Activated T-helper 2 cell treated with anti-CD3 and anti-CD28 coated beads, Interferon-gamma antibody, Interleukin-2, Interleukin-4, amounts not matched to agents 10 μg/mL and 5 μg/mL and 100 μg/mL, durations not matched to agents 14 hours and 24 hours and 36 hours (primary cell): ENCODE measurements at regions not wholly inside any gene's neighbourhood (a gene's known extent, or its start where the extent isn't known, plus 50 kb on each side); places are given as distances from the start of the nearest gene placed in this dataset.
"Not testable (repeated sequence)": the region's sequence is repeated elsewhere in the genome, so short reads cannot be mapped to it uniquely, and the experiment has no call there.

Source experiments
- DNase-seq: peaks from one replicate; pipeline ENCODE4 v3.0.0; 2021; ENCODE audit warnings: low spot score
- H3K27ac Mint-ChIP-seq: one replicate; pipeline ENCODE4 v1.8.0; 2021; ENCODE audit warnings: mixed read lengths
- H3K27me3 Mint-ChIP-seq: one replicate; pipeline ENCODE4 v1.8.0; 2021; ENCODE audit warnings: low read depth, mixed read lengths
- H3K36me3 Mint-ChIP-seq: one replicate; pipeline ENCODE4 v1.8.0; 2021; ENCODE audit warnings: low read depth, mixed read lengths
- H3K4me1 Mint-ChIP-seq: one replicate; pipeline ENCODE4 v1.8.0; 2021; ENCODE audit warnings: low read depth, mixed read lengths
- H3K4me3 Mint-ChIP-seq: one replicate; pipeline ENCODE4 v1.8.0; 2021; ENCODE audit warnings: low read depth, mild to moderate bottlenecking, moderate library complexity, mixed read lengths
- H3K9me3 Mint-ChIP-seq: one replicate; pipeline ENCODE4 v1.8.0; 2021; ENCODE audit warnings: mixed read lengths
- intact Hi-C: fragments of 100-400 bp; cut with micrococcal nuclease; formaldehyde crosslinking; loops from one replicate; pipeline ENCODE4 v1.15.1; 2023

- no peak for DNase-seq
- Mint-ChIP-seq H3K36me3 (no peaks in the 10 kb centered on the region), H3K27ac (no peak overlapping the region), H3K4me1 (no peaks in the 10 kb centered on the region), H3K9me3 (no peaks in the 10 kb centered on the region), H3K4me3 (no peak overlapping the region), H3K27me3 (no peaks in the 10 kb centered on the region)
- intact Hi-C loops, result no loop called here
These were observed 252.9 kb downstream of the BLID start for GRCh38 chr11:121863126-121863525.

- H3K9me3 Mint-ChIP-seq, H3K27ac Mint-ChIP-seq, H3K4me1 Mint-ChIP-seq, DNase-seq, H3K4me3 Mint-ChIP-seq, H3K27me3 Mint-ChIP-seq, H3K36me3 Mint-ChIP-seq, intact Hi-C loops: not testable (repeated sequence)
These were observed 260.9 kb downstream of the BLID start for GRCh38 chr11:121855138-121855537.

- no peaks in the 10 kb centered on the region for H3K9me3 Mint-ChIP-seq
- H3K4me3 Mint-ChIP-seq, result no peak overlapping the region
- DNase-seq, result no peak
- intact Hi-C loops, result no loop called here
- no peak overlapping the region for H3K27ac Mint-ChIP-seq
- no peaks in the 10 kb centered on the region for H3K4me1 Mint-ChIP-seq
- no peaks in the 10 kb centered on the region for H3K27me3 Mint-ChIP-seq
- no peaks in the 10 kb centered on the region for H3K36me3 Mint-ChIP-seq
These were observed 272.0 kb downstream of the BLID start for GRCh38 chr11:121844016-121844415.

GRCh38 chr11:121842192-121842585 lies 273.8 kb downstream of the BLID start:
- no peak for DNase-seq
- H3K4me1 Mint-ChIP-seq, result no peaks in the 10 kb centered on the region

GRCh38 chr11:121841487-121842191 lies 274.4 kb downstream of the BLID start:
- intact Hi-C loops, result no loop called here
- no peaks in the 10 kb centered on the region for H3K9me3 Mint-ChIP-seq
- no peak for DNase-seq
- no peak overlapping the region for H3K27ac Mint-ChIP-seq
- no peaks in the 10 kb centered on the region for H3K4me1 Mint-ChIP-seq
- no peak overlapping the region for H3K4me3 Mint-ChIP-seq
- H3K27me3 Mint-ChIP-seq, result no peaks in the 10 kb centered on the region
- no peaks in the 10 kb centered on the region for H3K36me3 Mint-ChIP-seq

More at GRCh38 chr11:121842192-121842585, 273.8 kb downstream of the BLID start:
- Mint-ChIP-seq H3K27me3 (no peaks in the 10 kb centered on the region), H3K36me3 (no peaks in the 10 kb centered on the region), H3K4me3 (no peak overlapping the region), H3K27ac (no peak overlapping the region), H3K9me3 (no peaks in the 10 kb centered on the region)
- intact Hi-C loops, result no loop called here

GRCh38 chr11:121839781-121840180 lies 276.2 kb downstream of the BLID start:
- H3K36me3 Mint-ChIP-seq, result no peaks in the 10 kb centered on the region
- H3K27ac Mint-ChIP-seq, result no peak overlapping the region
- no peak overlapping the region for H3K4me3 Mint-ChIP-seq
- peaks cover 3% of the 10 kb centered on the region for H3K9me3 Mint-ChIP-seq
- intact Hi-C loops, result no loop called here
- no peak for DNase-seq
- H3K4me1 Mint-ChIP-seq, result no peaks in the 10 kb centered on the region
- no peaks in the 10 kb centered on the region for H3K27me3 Mint-ChIP-seq

- Mint-ChIP-seq H3K36me3 (no peaks in the 10 kb centered on the region), H3K4me3 (no peak overlapping the region), H3K4me1 (no peaks in the 10 kb centered on the region), H3K27ac (no peak overlapping the region), H3K9me3 (peaks cover 8% of the 10 kb centered on the region), H3K27me3 (no peaks in the 10 kb centered on the region)
- intact Hi-C loops, result no loop called here
- no peak for DNase-seq
These were observed 277.4 kb downstream of the BLID start for GRCh38 chr11:121838571-121838970.

- H3K27me3 Mint-ChIP-seq, result no peaks in the 10 kb centered on the region
- H3K9me3 Mint-ChIP-seq, result peaks cover 26% of the 10 kb centered on the region
- intact Hi-C loops, result no loop called here
- DNase-seq, result no peak
- no peaks in the 10 kb centered on the region for H3K4me1 Mint-ChIP-seq
- H3K36me3 Mint-ChIP-seq, result no peaks in the 10 kb centered on the region
- H3K27ac Mint-ChIP-seq, result no peak overlapping the region
- no peak overlapping the region for H3K4me3 Mint-ChIP-seq
These were observed 282.0 kb downstream of the BLID start for GRCh38 chr11:121833970-121834369.

- intact Hi-C loops, result no loop called here
- no peak for DNase-seq
- no peaks in the 10 kb centered on the region for H3K4me1 Mint-ChIP-seq
These were observed 286.8 kb downstream of the BLID start for GRCh38 chr11:121829159-121829643.

GRCh38 chr11:121814962-121815361 lies 301.1 kb downstream of the BLID start:
- Mint-ChIP-seq H3K27ac (no peak overlapping the region), H3K4me1 (no peaks in the 10 kb centered on the region), H3K4me3 (no peak overlapping the region), H3K36me3 (no peaks in the 10 kb centered on the region), H3K9me3 (peaks cover 18% of the 10 kb centered on the region), H3K27me3 (no peaks in the 10 kb centered on the region)
- no peak for DNase-seq
- intact Hi-C loops, result no loop called here

More at GRCh38 chr11:121829159-121829643, 286.8 kb downstream of the BLID start:
- H3K36me3 Mint-ChIP-seq, result no peaks in the 10 kb centered on the region
- peaks cover 23% of the 10 kb centered on the region for H3K9me3 Mint-ChIP-seq
- no peaks in the 10 kb centered on the region for H3K27me3 Mint-ChIP-seq
- H3K27ac Mint-ChIP-seq, result no peak overlapping the region
- H3K4me3 Mint-ChIP-seq, result no peak overlapping the region

GRCh38 chr11:121814296-121814695 lies 301.7 kb downstream of the BLID start:
- Mint-ChIP-seq H3K4me3 (no peak overlapping the region), H3K27me3 (no peaks in the 10 kb centered on the region), H3K36me3 (no peaks in the 10 kb centered on the region), H3K27ac (no peak overlapping the region), H3K4me1 (no peaks in the 10 kb centered on the region), H3K9me3 (peaks cover 18% of the 10 kb centered on the region)
- no peak for DNase-seq
- intact Hi-C loops, result no loop called here

- Mint-ChIP-seq H3K4me1 (no peaks in the 10 kb centered on the region), H3K27me3 (no peaks in the 10 kb centered on the region), H3K36me3 (no peaks in the 10 kb centered on the region), H3K9me3 (peaks cover 18% of the 10 kb centered on the region), H3K27ac (no peak overlapping the region), H3K4me3 (no peak overlapping the region)
- intact Hi-C loops, result no loop called here
- DNase-seq, result no peak
These were observed 305.7 kb downstream of the BLID start for GRCh38 chr11:121810291-121810690.

- Mint-ChIP-seq H3K9me3 (peaks cover 18% of the 10 kb centered on the region), H3K27me3 (no peaks in the 10 kb centered on the region)
These were observed 307.9 kb downstream of the BLID start for GRCh38 chr11:121808096-121808495.

More at GRCh38 chr11:121808096-121808495, 307.9 kb downstream of the BLID start:
- intact Hi-C loops, result no loop called here
- DNase-seq, result no peak
- H3K4me1 Mint-ChIP-seq, result no peaks in the 10 kb centered on the region
- no peak overlapping the region for H3K27ac Mint-ChIP-seq
- no peak overlapping the region for H3K4me3 Mint-ChIP-seq
- H3K36me3 Mint-ChIP-seq, result no peaks in the 10 kb centered on the region
